Smooth muscle cell (in vitro differentiated cells): ENCODE measurements at regions not wholly inside any gene's neighbourhood (a gene's known extent, or its start where the extent isn't known, plus 50 kb on each side); places are given as distances from the start of the nearest gene placed in this dataset.

Experiments used
- DNase-seq: peaks from one replicate; lab custom pipeline; 2025; ENCODE audit not compliant: unreplicated experiment; lab: John Stamatoyannopoulos, UW
- H2AFZ ChIP-seq: fragments of 200-600 bp; sonication (generic); 2 replicates; pipeline ENCODE4 v1.6.0; 2016; ENCODE audit warnings: antibody characterized with exemption, low read depth, mild to moderate bottlenecking
- H3F3A ChIP-seq: fragments of 200-600 bp; sonication (generic); 2 replicates; pipeline ENCODE4 v1.6.0; 2017; ENCODE audit warnings: antibody characterized with exemption, low read depth
- H3K27ac ChIP-seq: fragments of 200-600 bp; sonication (generic); 2 replicates; pipeline ENCODE4 v1.5.1; 2016; ENCODE audit warnings: low read depth, mild to moderate bottlenecking
- H3K27me3 ChIP-seq: fragments of 200-600 bp; sonication (generic); 2 replicates; pipeline ENCODE4 v1.6.1; 2016; ENCODE audit warnings: low read depth, mild to moderate bottlenecking
- H3K36me3 ChIP-seq: fragments of 200-600 bp; sonication (generic); 2 replicates; pipeline ENCODE4 v1.5.1; 2016; ENCODE audit warnings: low read depth
- H3K4me1 ChIP-seq: fragments of 200-600 bp; sonication (generic); 2 replicates; pipeline ENCODE4 v1.5.1; 2016; ENCODE audit warnings: low read depth
- H3K4me2 ChIP-seq: fragments of 200-600 bp; sonication (generic); 2 replicates; pipeline ENCODE4 v1.6.0; 2016; ENCODE audit warnings: mild to moderate bottlenecking
- H3K4me3 ChIP-seq: fragments of 200-600 bp; sonication (generic); 2 replicates; pipeline ENCODE4 v1.5.1; 2016; ENCODE audit warnings: mild to moderate bottlenecking
- H3K79me2 ChIP-seq: fragments of 200-600 bp; sonication (generic); 2 replicates; pipeline ENCODE4 v1.6.0; 2016; ENCODE audit warnings: low read depth, mild to moderate bottlenecking
- H3K9ac ChIP-seq: fragments of 200-600 bp; sonication (generic); 2 replicates; pipeline ENCODE4 v1.6.0; 2016; ENCODE audit warnings: low read depth
- H3K9me3 ChIP-seq: fragments of 200-600 bp; sonication (generic); replicated peaks from 2 replicates; pipeline ENCODE4 v1.5.1; 2016; ENCODE audit warnings: low read depth
- H4K20me1 ChIP-seq: fragments of 200-600 bp; sonication (generic); 2 replicates; pipeline ENCODE4 v1.6.0; 2016; ENCODE audit warnings: low read depth
- CTCF ChIP-seq: fragments of 200-600 bp; sonication (generic); IDR thresholded peaks from 2 replicates; pipeline ENCODE4 v1.5.1; 2017; ENCODE audit warnings: borderline replicate concordance, mild to moderate bottlenecking, antibody characterized with exemption; ENCODE audit not compliant: insufficient read depth, poor library complexity, severe bottlenecking
- WGBS: methylation state at CpG from one replicate; pipeline ENCODE4 v1.1.7; 2016; ENCODE audit warnings: low lambda C conversion rate; 5-methylcytosine and 5-hydroxymethylcytosine counted together

- no peaks in the 10 kb centered on the region for H3K27me3 ChIP-seq
- no peak for TF ChIP-seq CTCF
- no peak overlapping the region for H3K9ac ChIP-seq
- H3K4me2 ChIP-seq, result no peak overlapping the region
- H3K9me3 ChIP-seq, result no peaks in the 10 kb centered on the region
- H3K79me2 ChIP-seq, result no peaks in the 10 kb centered on the region
- H2AFZ ChIP-seq, result no peak overlapping the region
- no peak overlapping the region for H3K4me3 ChIP-seq
- H3F3A ChIP-seq, result no peaks in the 10 kb centered on the region
- H3K4me1 ChIP-seq, result peaks cover 5% of the 10 kb centered on the region
- no peak for DNase-seq
- H4K20me1 ChIP-seq, result no peaks in the 10 kb centered on the region
- no peaks in the 10 kb centered on the region for H3K36me3 ChIP-seq
- H3K27ac ChIP-seq, result no peak overlapping the region
- 62% methylated on average over 10 of the region's 10 CpGs for WGBS
These were observed 79.2 kb downstream of the SST start for GRCh38 chr3:187590861-187591576.

GRCh38 chr3:187587076-187587475, 83.1 kb downstream of the SST start:
- no peaks in the 10 kb centered on the region for H3K36me3 ChIP-seq
- no peak overlapping the region for H3K9ac ChIP-seq
- no peaks in the 10 kb centered on the region for H3K9me3 ChIP-seq
- H3K4me3 ChIP-seq, result no peak overlapping the region
- no peak for TF ChIP-seq CTCF
- DNase-seq, result no peak
- H3K79me2 ChIP-seq, result no peaks in the 10 kb centered on the region
- no peaks in the 10 kb centered on the region for H4K20me1 ChIP-seq
- H3K27ac ChIP-seq, result no peak overlapping the region
- peaks cover 5% of the 10 kb centered on the region for H3K4me1 ChIP-seq
- no peaks in the 10 kb centered on the region for H3F3A ChIP-seq
- no peak overlapping the region for H3K4me2 ChIP-seq
- no peak overlapping the region for H2AFZ ChIP-seq
- WGBS, result 80% methylated on average over 4 of the region's 4 CpGs
- H3K27me3 ChIP-seq, result no peaks in the 10 kb centered on the region

- no peak overlapping the region for H3K4me3 ChIP-seq
- no peak for DNase-seq
- no peak overlapping the region for H3K4me2 ChIP-seq
- H3K36me3 ChIP-seq, result no peaks in the 10 kb centered on the region
- no peak overlapping the region for H2AFZ ChIP-seq
- no peaks in the 10 kb centered on the region for H3K9me3 ChIP-seq
- no peaks in the 10 kb centered on the region for H4K20me1 ChIP-seq
- H3F3A ChIP-seq, result no peaks in the 10 kb centered on the region
- no peak overlapping the region for H3K27ac ChIP-seq
- H3K79me2 ChIP-seq, result no peaks in the 10 kb centered on the region
- no peaks in the 10 kb centered on the region for H3K4me1 ChIP-seq
- no peak for TF ChIP-seq CTCF
- H3K27me3 ChIP-seq, result no peaks in the 10 kb centered on the region
- H3K9ac ChIP-seq, result no peak overlapping the region
These were observed 84.0 kb downstream of the SST start for GRCh38 chr3:187586226-187586625.

GRCh38 chr3:187572441-187572840, 97.8 kb downstream of the SST start:
- no peaks in the 10 kb centered on the region for H3K79me2 ChIP-seq
- TF ChIP-seq CTCF, result no peak
- no peak overlapping the region for H3K9ac ChIP-seq
- H4K20me1 ChIP-seq, result no peaks in the 10 kb centered on the region
- no peak overlapping the region for H3K27ac ChIP-seq
- no peaks in the 10 kb centered on the region for H3K27me3 ChIP-seq
- no peaks in the 10 kb centered on the region for H3K36me3 ChIP-seq
- no peak overlapping the region for H2AFZ ChIP-seq
- 23% methylated on average over 2 of the region's 2 CpGs for WGBS
- no peaks in the 10 kb centered on the region for H3K9me3 ChIP-seq
- peaks cover 13% of the 10 kb centered on the region for H3K4me1 ChIP-seq
- no peak for DNase-seq
- peaks cover 6% of the 10 kb centered on the region for H3F3A ChIP-seq
- H3K4me3 ChIP-seq, result no peak overlapping the region
- no peak overlapping the region for H3K4me2 ChIP-seq
